GM18870 (cell line): ENCODE measurements at regions not wholly inside any gene's neighbourhood (a gene's known extent, or its start where the extent isn't known, plus 50 kb on each side); places are given as distances from the start of the nearest gene placed in this dataset.

Experiments
- ATAC-seq: cut with Tn5 transposase; IDR thresholded peaks from one replicate; pipeline ENCODE4 v1.9.1; 2021; ENCODE audit warnings: moderate library complexity; ENCODE audit not compliant: unreplicated experiment

- no peak for ATAC-seq
Observed at GRCh38 chr6:97790926-97791590, 508.0 kb upstream of the MMS22L start.

GRCh38 chr6:97805596-97805995 lies 522.6 kb upstream of the MMS22L start:
- ATAC-seq = no peak

GRCh38 chr6:97812940-97813339 lies 529.9 kb upstream of the MMS22L start:
- no peak for ATAC-seq

GRCh38 chr6:97813889-97814567 lies 531.0 kb upstream of the MMS22L start:
- no peak for ATAC-seq

- no peak for ATAC-seq
Observed at GRCh38 chr6:97815301-97815812, 532.3 kb upstream of the MMS22L start.

- no peak for ATAC-seq
Observed at GRCh38 chr6:97816526-97816925, 533.5 kb upstream of the MMS22L start.

- no peak for ATAC-seq
Observed at GRCh38 chr6:97819710-97820109, 536.7 kb upstream of the MMS22L start.

- ATAC-seq = no peak
Observed at GRCh38 chr6:97820400-97820799, 537.4 kb upstream of the MMS22L start.

- no peak for ATAC-seq
Observed at GRCh38 chr6:97822632-97823031, 539.6 kb upstream of the MMS22L start.

- ATAC-seq = no peak
Observed at GRCh38 chr6:97841763-97842162, 558.7 kb upstream of the MMS22L start.

GRCh38 chr6:97842521-97842920 lies 559.5 kb upstream of the MMS22L start:
- ATAC-seq = no peak

- ATAC-seq = no peak
Observed at GRCh38 chr6:97849390-97849789, 566.4 kb upstream of the MMS22L start.

- no peak for ATAC-seq
Observed at GRCh38 chr6:97850458-97851212, 567.6 kb upstream of the MMS22L start.

- no peak for ATAC-seq
Observed at GRCh38 chr6:97863697-97864096, 580.7 kb upstream of the MMS22L start.

- no peak for ATAC-seq
Observed at GRCh38 chr6:97864366-97864765, 581.4 kb upstream of the MMS22L start.

- ATAC-seq = no peak
Observed at GRCh38 chr6:97864826-97865225, 581.8 kb upstream of the MMS22L start.

- ATAC-seq = no peak
Observed at GRCh38 chr6:97865612-97866011, 582.6 kb upstream of the MMS22L start.

GRCh38 chr6:97866616-97867015 lies 583.6 kb upstream of the MMS22L start:
- ATAC-seq = no peak

- ATAC-seq = no peak
Observed at GRCh38 chr6:97867177-97867576, 584.2 kb upstream of the MMS22L start.

- no peak for ATAC-seq
Observed at GRCh38 chr6:97870273-97870672, 587.3 kb upstream of the MMS22L start.

GRCh38 chr6:97876711-97877110 lies 593.7 kb upstream of the MMS22L start:
- ATAC-seq = no peak

GRCh38 chr6:97882755-97883154 lies 599.7 kb upstream of the MMS22L start:
- no peak for ATAC-seq
